HepG2 (cell line): ENCODE measurements at regions not wholly inside any gene's neighbourhood (a gene's known extent, or its start where the extent isn't known, plus 50 kb on each side); places are given as distances from the start of the nearest gene placed in this dataset.

Experiments
- ATAD3A ChIP-seq: sonication (generic); formaldehyde crosslinking; IDR thresholded peaks from 2 replicates; pipeline ENCODE4 v1.4.0; 2020; ENCODE audit warnings: missing genetic modification reagents
- CTCF ChIP-seq: sonication (generic); formaldehyde crosslinking; IDR thresholded peaks from 2 replicates; pipeline ENCODE4 v1.5.0; 2020; ENCODE audit warnings: mild to moderate bottlenecking, missing genetic modification reagents, moderate library complexity
- ERF ChIP-seq: IDR thresholded peaks from 2 replicates; pipeline ENCODE4 v1.6.1; 2018; ENCODE audit warnings: missing biosample characterization, missing genetic modification reagents
- GABPB1 ChIP-seq: IDR thresholded peaks from 2 replicates; pipeline ENCODE4 v1.6.1; 2016; ENCODE audit warnings: mild to moderate bottlenecking, missing genetic modification reagents, moderate library complexity, missing compliant biosample characterization
- NRL ChIP-seq: sonication (generic); formaldehyde crosslinking; IDR thresholded peaks from 2 replicates; pipeline ENCODE4 v1.5.0; 2020; ENCODE audit warnings: missing genetic modification reagents, mild to moderate bottlenecking, moderate library complexity, borderline replicate concordance
- PPARG ChIP-seq: conservative IDR thresholded peaks from 2 replicates; pipeline ENCODE4 v1.6.1; 2016; ENCODE audit warnings: missing biosample characterization, missing genetic modification reagents
- UBTF ChIP-seq: sonication (generic); formaldehyde crosslinking; IDR thresholded peaks from 2 replicates; pipeline ENCODE4 v1.4.0; 2020; ENCODE audit warnings: mild to moderate bottlenecking, missing genetic modification reagents
- ZBTB40 ChIP-seq, 2 experiments: fragments of 450-650 bp in 1 of 2; sonication (generic) in 1 of 2; formaldehyde crosslinking in 1 of 2; IDR thresholded peaks; 2 replicates each; pipeline versions ENCODE4 v1.6.1 to v1.8.0; 2016 to 2022; ENCODE audit warnings: antibody characterized with exemption in 1 of 2, mild to moderate bottlenecking in 1 of 2, missing genetic modification reagents in 1 of 2
- ZFP36L2 ChIP-seq: sonication (generic); formaldehyde crosslinking; IDR thresholded peaks from 2 replicates; pipeline ENCODE4 v1.4.0; 2020; ENCODE audit warnings: missing genetic modification reagents
- ZMYM2 ChIP-seq: sonication (generic); formaldehyde crosslinking; IDR thresholded peaks from 2 replicates; pipeline ENCODE4 v1.8.0; 2022; ENCODE audit warnings: mild to moderate bottlenecking, missing genetic modification reagents
- ZNF253 ChIP-seq: sonication (generic); formaldehyde crosslinking; IDR thresholded peaks from 2 replicates; pipeline ENCODE4 v1.8.0; 2022; ENCODE audit warnings: mild to moderate bottlenecking, missing genetic modification reagents, borderline replicate concordance

GRCh38 chr1:42035205-42035829 is 116.6 kb upstream of the HIVEP3 start (continued):
- TF ChIP-seq UBTF (CRISPR knock-in tag) = peak; percentile 38; the same call in 1 of the 2 replicates
- TF ChIP-seq ATAD3A (CRISPR knock-in tag) = no peak
- peak; percentile 53; the same call in 1 of the 2 replicates for TF ChIP-seq GABPB1 (CRISPR knock-in tag)
- TF ChIP-seq ZBTB40 (IDR thresholded peaks at IDR 0.05) = no peak
- 0 out of 2 replicates have a peak, but pooled peaks have one; percentile 29 for TF ChIP-seq ZBTB40 (CRISPR knock-in tag; IDR thresholded peaks at IDR 0.05)
- TF ChIP-seq ZMYM2 = no peak
- no peak for TF ChIP-seq ZFP36L2 (CRISPR knock-in tag)
- no peak for TF ChIP-seq PPARG
- peak; percentile 28; the same call in 1 of the 2 replicates for TF ChIP-seq NRL (CRISPR knock-in tag)
- TF ChIP-seq ZNF253 (CRISPR knock-in tag) = no peak
- peak; percentile 28; the same call in 1 of the 2 replicates for TF ChIP-seq CTCF
- TF ChIP-seq ERF = no peak
